Activated CD4-positive, alpha-beta memory T cell treated with anti-CD3 and anti-CD28 coated beads for 36 hours (primary cell): ENCODE measurements at regions not wholly inside any gene's neighbourhood (a gene's known extent, or its start where the extent isn't known, plus 50 kb on each side); places are given as distances from the start of the nearest gene placed in this dataset. TPM values are rescaled to one million over a fixed set of nuclear protein-coding genes. Genes with fewer than 3 reads are reported as not detected.
"Not testable (repeated sequence)": the region's sequence is repeated elsewhere in the genome, so short reads cannot be mapped to it uniquely, and the experiment has no call there.

Experiments used
- CTCF ChIA-PET: fragments of 350-600 bp; sonication (Branson Sonifier 250); formaldehyde crosslinking; loops from one replicate; lab custom pipeline; 2021; ENCODE audit warnings: antibody characterized with exemption, inconsistent platforms; lab: Charles Lee
- POLR2A ChIA-PET: fragments of 350-600 bp; sonication (Branson Sonifier 250); formaldehyde crosslinking; loops from one replicate; lab custom pipeline; 2021; ENCODE audit warnings: antibody characterized with exemption; lab: Charles Lee
- DNase-seq: peaks from one replicate; pipeline ENCODE4 v3.0.0-alpha.2; 2020
- H3K27ac Mint-ChIP-seq: one replicate; pipeline ENCODE4 v1.8.0; 2021; ENCODE audit warnings: mixed read lengths
- H3K27me3 Mint-ChIP-seq: one replicate; pipeline ENCODE4 v1.8.0; 2021; ENCODE audit warnings: mixed read lengths
- H3K36me3 Mint-ChIP-seq: one replicate; pipeline ENCODE4 v1.8.0; 2021; ENCODE audit warnings: mixed read lengths
- H3K4me1 Mint-ChIP-seq: one replicate; pipeline ENCODE4 v1.8.0; 2021; ENCODE audit warnings: low read depth, mixed read lengths
- H3K4me3 Mint-ChIP-seq: one replicate; pipeline ENCODE4 v1.8.0; 2021; ENCODE audit warnings: mild to moderate bottlenecking, mixed read lengths
- H3K9me3 Mint-ChIP-seq: one replicate; pipeline ENCODE4 v1.8.0; 2021; ENCODE audit warnings: mixed read lengths
- intact Hi-C: fragments of 100-400 bp; cut with micrococcal nuclease; formaldehyde crosslinking; loops from one replicate; pipeline ENCODE4 v1.15.1; 2023
- microRNA-seq: library from miRNA; unstranded; fragments of <30 nt; microRNA quantifications from one replicate; pipeline ENCODE4 v1.2.0, GENCODE V29; 2022; ENCODE audit warnings: borderline number of aligned reads, borderline microRNAs expressed, borderline replicate concordance

DNA sequence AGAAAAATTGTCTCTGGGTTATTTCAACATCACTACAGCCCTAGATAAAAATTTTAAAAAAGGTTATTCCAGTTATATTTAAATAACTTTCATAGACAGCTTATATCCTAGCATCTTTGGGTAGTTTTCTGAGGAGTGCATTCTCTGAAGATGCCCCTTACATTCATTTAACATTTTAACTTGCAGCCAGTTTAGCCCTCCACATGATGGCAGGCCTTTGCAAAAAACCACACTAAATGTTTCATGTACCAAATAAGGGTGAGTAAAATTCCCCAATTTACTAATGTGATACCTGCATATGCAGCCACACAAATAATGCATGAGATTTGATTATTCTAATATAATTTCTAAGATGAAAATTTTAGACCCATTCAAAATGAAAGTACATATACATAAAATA, 108.4 kb upstream of the ZWINT start:
- ChIA-PET CTCF (interaction anchor here (0.6 kb wide), 1 partner anchor 39 kb away, joined by 3 read pairs; no protein-coding TSS in a partner anchor), POLR2A (no interaction called here)
- no peak overlapping the region for H3K27ac Mint-ChIP-seq
- H3K27me3 Mint-ChIP-seq = no peaks in the 10 kb centered on the region
- no peaks in the 10 kb centered on the region for H3K4me1 Mint-ChIP-seq
- DNase-seq = no peak
- H3K36me3 Mint-ChIP-seq = no peaks in the 10 kb centered on the region
- no peak overlapping the region for H3K4me3 Mint-ChIP-seq
- no peaks in the 10 kb centered on the region for H3K9me3 Mint-ChIP-seq
- intact Hi-C loops = no loop called here

DNA sequence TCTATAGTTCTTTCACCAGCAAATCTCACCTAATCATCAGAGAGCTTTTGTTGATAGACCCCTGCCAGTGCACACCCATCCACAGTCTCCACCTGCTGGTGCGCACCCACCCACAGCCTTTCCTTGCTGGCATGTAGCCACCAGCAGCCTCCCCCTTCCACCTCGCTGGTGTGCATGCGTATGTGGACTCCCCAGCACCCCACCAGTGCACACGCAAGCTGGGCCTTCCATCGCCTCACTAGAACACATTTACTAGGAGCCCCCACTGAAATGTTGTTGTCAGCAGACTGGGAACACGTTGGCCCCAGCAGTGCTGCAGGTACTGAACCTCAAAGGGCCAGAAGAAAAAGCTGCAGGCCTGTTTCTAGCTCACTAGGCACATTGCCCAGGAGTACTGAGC, 104.9 kb upstream of the ZWINT start:
- intact Hi-C loops = no loop called here
- H3K4me1 Mint-ChIP-seq = no peaks in the 10 kb centered on the region
- CTCF ChIA-PET = no interaction called here
- H3K27ac Mint-ChIP-seq = no peak overlapping the region
- no peaks in the 10 kb centered on the region for H3K27me3 Mint-ChIP-seq
- H3K4me3 Mint-ChIP-seq = no peak overlapping the region
- POLR2A ChIA-PET = no interaction called here
- DNase-seq = no peak
- no peaks in the 10 kb centered on the region for H3K9me3 Mint-ChIP-seq
- H3K36me3 Mint-ChIP-seq = no peaks in the 10 kb centered on the region

DNA sequence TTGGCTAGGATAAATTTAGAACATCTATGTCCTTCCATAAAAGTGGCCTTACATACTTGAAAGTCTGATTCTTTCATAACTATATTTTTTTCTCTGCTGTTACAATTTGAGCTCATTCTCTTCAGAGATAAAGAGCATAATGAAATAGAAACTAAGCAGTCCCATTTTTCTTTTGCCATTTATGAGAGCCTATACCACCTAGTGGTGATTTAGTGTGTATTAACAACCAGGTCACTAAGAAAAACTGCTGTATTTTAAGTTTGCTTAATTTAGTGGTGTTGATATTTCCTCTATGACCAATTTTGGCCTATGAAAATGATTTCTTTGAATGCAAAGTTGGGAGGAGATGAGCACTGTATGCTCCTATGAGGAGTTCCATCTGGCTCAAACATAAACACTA, 88.7 kb upstream of the ZWINT start:
- CTCF ChIA-PET = no interaction called here
- no peak for DNase-seq
- intact Hi-C loops = no loop called here
- H3K27me3 Mint-ChIP-seq = no peaks in the 10 kb centered on the region
- POLR2A ChIA-PET = no interaction called here
- H3K9me3 Mint-ChIP-seq = peaks cover 3% of the 10 kb centered on the region
- H3K4me3 Mint-ChIP-seq = no peak overlapping the region
- H3K36me3 Mint-ChIP-seq = no peaks in the 10 kb centered on the region
- no peaks in the 10 kb centered on the region for H3K4me1 Mint-ChIP-seq
- H3K27ac Mint-ChIP-seq = no peak overlapping the region

DNA sequence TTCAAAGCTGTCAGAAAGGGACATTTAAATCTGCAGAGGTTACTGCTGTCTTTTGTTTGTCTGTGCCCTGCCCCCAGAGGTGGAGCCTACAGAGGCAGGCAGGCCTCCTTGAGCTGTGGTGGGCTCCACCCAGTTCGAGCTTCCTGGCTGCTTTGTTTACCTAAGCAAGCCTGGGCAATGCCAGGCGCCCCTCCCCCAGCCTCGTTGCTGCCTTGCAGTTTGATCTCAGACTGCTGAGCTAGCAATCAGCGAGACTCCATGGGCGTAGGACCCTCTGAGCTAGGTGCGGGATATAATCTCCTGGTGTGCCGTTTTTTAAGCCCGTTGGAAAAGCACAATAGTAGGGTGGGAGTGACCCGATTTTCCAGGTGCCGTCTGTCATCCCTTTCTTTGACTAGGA, 86.6 kb upstream of the ZWINT start:
- intact Hi-C loops, H3K4me1 Mint-ChIP-seq, H3K27ac Mint-ChIP-seq, POLR2A ChIA-PET, H3K4me3 Mint-ChIP-seq, H3K9me3 Mint-ChIP-seq, H3K36me3 Mint-ChIP-seq, DNase-seq, H3K27me3 Mint-ChIP-seq, CTCF ChIA-PET: not testable (repeated sequence)

DNA sequence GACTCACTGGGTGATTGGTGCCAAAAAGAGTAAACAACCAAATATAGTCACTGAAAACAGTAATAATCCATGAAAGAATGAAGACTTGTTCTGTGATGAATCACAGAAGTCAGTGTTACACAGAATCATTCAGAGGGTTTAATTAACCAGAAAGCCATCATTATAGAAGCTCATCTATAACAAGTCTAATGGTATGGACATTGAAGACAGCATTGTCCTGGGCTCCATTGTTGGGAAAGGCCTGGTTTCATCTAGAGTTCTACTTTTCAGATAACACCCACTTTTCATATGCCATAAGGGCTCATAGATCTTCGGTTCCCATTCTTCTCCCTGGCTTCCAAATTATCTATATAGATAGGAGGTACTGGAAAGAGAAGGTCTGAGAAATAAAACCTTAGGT, 80.3 kb upstream of the ZWINT start:
- H3K27ac Mint-ChIP-seq, H3K9me3 Mint-ChIP-seq, POLR2A ChIA-PET, H3K4me3 Mint-ChIP-seq, H3K4me1 Mint-ChIP-seq, intact Hi-C loops, CTCF ChIA-PET, H3K27me3 Mint-ChIP-seq, DNase-seq, H3K36me3 Mint-ChIP-seq: not testable (repeated sequence)

Small RNA genes in the stretch of these regions (microRNA-seq; reads per million reads assigned to microRNA genes)
- not detected for gene MIR3924
